SK-N-SH (cell line): ENCODE measurements at regions not wholly inside any gene's neighbourhood (a gene's known extent, or its start where the extent isn't known, plus 50 kb on each side); places are given as distances from the start of the nearest gene placed in this dataset.

Experiments used
- CTCF ChIA-PET: fragments of 300-600, 350-600 bp; formaldehyde crosslinking; extraction: SDS; loops from one replicate; lab custom pipeline; 2021; lab: Yijun Ruan, JAX
- POLR2A ChIA-PET: fragments of 350-600 bp; sonication (Branson Sonifier 250); formaldehyde crosslinking; extraction: SDS; loops from one replicate; lab custom pipeline; 2020; ENCODE audit warnings: antibody characterized with exemption, inconsistent platforms; lab: Yijun Ruan, JAX
- DNase-seq: peaks from one replicate; pipeline ENCODE4 v3.0.0; 2012
- H2AFZ ChIP-seq: fragments of 200-600 bp; sonication (generic); 2 replicates; pipeline ENCODE4 v1.8.1; 2016; ENCODE audit warnings: antibody characterized with exemption, mild to moderate bottlenecking, low read depth
- H3F3A ChIP-seq: fragments of 200-600 bp; sonication (generic); replicated peaks from 2 replicates; pipeline ENCODE3; 2016; ENCODE audit warnings: antibody characterized with exemption, mild to moderate bottlenecking; ENCODE audit not compliant: insufficient read depth
- H3K27ac ChIP-seq, 2 experiments: fragments of 200-500 bp in 1 of 2; fragments of 200-600 bp in 1 of 2; sonication (Bioruptor generic) in 1 of 2; sonication (generic), shearing (Covaris generic) in 1 of 2; 2 replicates each; pipeline versions ENCODE4 v1.5.1 to v1.6.1; 2014 to 2016; ENCODE audit warnings: low read depth in 2 of 2, inconsistent platforms in 1 of 2, low read length in 1 of 2, mild to moderate bottlenecking in 1 of 2, mixed read lengths in 1 of 2
- H3K27me3 ChIP-seq: fragments of 200-600 bp; sonication (generic), shearing (Covaris generic); 2 replicates; pipeline ENCODE4 v1.6.1; 2016; ENCODE audit warnings: mixed run types; ENCODE audit not compliant: insufficient read depth
- H3K36me3 ChIP-seq, 2 experiments: fragments of 200-500 bp in 1 of 2; fragments of 200-600 bp in 1 of 2; sonication (Bioruptor generic) in 1 of 2; sonication (generic) in 1 of 2; replicated peaks in 1 of 2; 2 replicates each; pipeline versions ENCODE3 to v1.5.1; 2014 to 2016; ENCODE audit warnings: low read length in 1 of 2, mild to moderate bottlenecking in 1 of 2; ENCODE audit not compliant: insufficient read depth in 2 of 2, control insufficient read depth in 1 of 2
- H3K4me1 ChIP-seq, 2 experiments: fragments of 200-500 bp in 1 of 2; fragments of 200-600 bp in 1 of 2; sonication (Bioruptor generic) in 1 of 2; sonication (generic), shearing (Covaris generic) in 1 of 2; 2 replicates each; pipeline versions ENCODE4 v1.5.1 to v1.6.1; 2014 to 2016; ENCODE audit warnings: low read depth in 1 of 2, low read length in 1 of 2, mixed run types in 1 of 2; ENCODE audit not compliant: insufficient read depth in 2 of 2, control insufficient read depth in 1 of 2
- H3K4me2 ChIP-seq: fragments of 200-600 bp; sonication (generic), shearing (Covaris generic); 2 replicates; pipeline ENCODE4 v1.6.1; 2017; ENCODE audit warnings: mixed run types
- H3K4me3 ChIP-seq, 2 experiments: fragments of 200-500 bp in 1 of 2; fragments of 200-600 bp in 1 of 2; sonication (Bioruptor generic) in 1 of 2; sonication (generic), shearing (Covaris generic) in 1 of 2; 2 replicates each; pipeline versions ENCODE4 v1.5.1 to v1.8.1; 2014 to 2016; ENCODE audit warnings: low read depth in 2 of 2, inconsistent platforms in 1 of 2, low read length in 1 of 2, mild to moderate bottlenecking in 1 of 2, mixed read lengths in 1 of 2, moderate library complexity in 1 of 2
- H3K79me2 ChIP-seq: fragments of 200-600 bp; sonication (generic); 2 replicates; pipeline ENCODE4 v1.8.1; 2017; ENCODE audit warnings: mild to moderate bottlenecking; ENCODE audit not compliant: insufficient read depth
- H3K9ac ChIP-seq: fragments of 200-600 bp; sonication (generic); 2 replicates; pipeline ENCODE4 v1.6.1; 2017; ENCODE audit warnings: mixed run types
- H3K9me2 ChIP-seq: fragments of 200-600 bp; sonication (generic); 2 replicates; pipeline ENCODE4 v1.6.1; 2017; ENCODE audit warnings: mixed run types
- H3K9me3 ChIP-seq: fragments of 200-600 bp; sonication (generic); 2 replicates; pipeline ENCODE4 v1.6.1; 2017; ENCODE audit warnings: mixed run types, mild to moderate bottlenecking, moderate library complexity
- H4K20me1 ChIP-seq: fragments of 200-600 bp; sonication (generic); 2 replicates; pipeline ENCODE4 v1.6.1; 2017; ENCODE audit warnings: mild to moderate bottlenecking, mixed run types; ENCODE audit not compliant: insufficient read depth
- EP300 ChIP-seq, 2 experiments: IDR thresholded peaks; 2 replicates each; pipeline versions ENCODE4 v1.4.0 to v1.6.1; 2012; ENCODE audit warnings: borderline replicate concordance in 1 of 2, low read depth in 1 of 2, low read length in 1 of 2
- EZH2phosphoT487 ChIP-seq: fragments of 200-600 bp; sonication (generic); IDR thresholded peaks from 2 replicates; pipeline ENCODE4 v1.6.1; 2017; ENCODE audit warnings: low read depth, mixed run types, mild to moderate bottlenecking, antibody characterized with exemption, moderate library complexity, borderline replicate concordance
- FOSL2 ChIP-seq: IDR thresholded peaks from 2 replicates; pipeline ENCODE4 v1.4.0; 2012; ENCODE audit warnings: low read depth, mild to moderate bottlenecking, moderate library complexity, borderline replicate concordance
- FOXJ3 ChIP-seq: sonication (generic); formaldehyde crosslinking; IDR thresholded peaks from 2 replicates; pipeline ENCODE4 v1.5.1; 2020; ENCODE audit warnings: mild to moderate bottlenecking, missing genetic modification reagents
- FOXM1 ChIP-seq: IDR thresholded peaks from 2 replicates; pipeline ENCODE4 v1.4.0; 2012; ENCODE audit warnings: low read depth, mild to moderate bottlenecking
- GABPA ChIP-seq: IDR thresholded peaks from 2 replicates; pipeline ENCODE4 v1.4.0; 2012; ENCODE audit warnings: low read depth, mild to moderate bottlenecking
- GATA2 ChIP-seq: sonication (generic); formaldehyde crosslinking; IDR thresholded peaks from 2 replicates; pipeline ENCODE4 v1.5.0; 2020; ENCODE audit warnings: mild to moderate bottlenecking, missing genetic modification reagents
- IRF3 ChIP-seq: fragments of 150-350 bp; IDR thresholded peaks from 2 replicates; pipeline ENCODE4 v1.6.1; 2016; ENCODE audit warnings: mild to moderate bottlenecking, low read depth, low read length
- JUND ChIP-seq: IDR thresholded peaks from 2 replicates; pipeline ENCODE4 v1.4.0; 2012
- MEF2A ChIP-seq: IDR thresholded peaks from 2 replicates; pipeline ENCODE4 v1.4.0; 2012; ENCODE audit warnings: low read depth, borderline replicate concordance
- NRF1 ChIP-seq: IDR thresholded peaks from 2 replicates; pipeline ENCODE4 v1.6.1; 2012; ENCODE audit warnings: low read depth, mild to moderate bottlenecking, low read length
- POLR2AphosphoS5 ChIP-seq: IDR thresholded peaks from 2 replicates; pipeline ENCODE4 v1.6.1; 2012; ENCODE audit warnings: low read depth, low read length
- RAD21 ChIP-seq: IDR thresholded peaks from 2 replicates; pipeline ENCODE4 v1.6.1; 2012; ENCODE audit warnings: mild to moderate bottlenecking, low read length
- SMC3 ChIP-seq: IDR thresholded peaks from 2 replicates; pipeline ENCODE4 v1.6.1; 2012; ENCODE audit warnings: low read depth, low read length, improper control_type of control experiment
- TCF12 ChIP-seq: IDR thresholded peaks from 2 replicates; pipeline ENCODE4 v1.4.0; 2012
- YY1 ChIP-seq: IDR thresholded peaks from 2 replicates; pipeline ENCODE4 v1.4.0; 2012; ENCODE audit warnings: low read depth, mild to moderate bottlenecking
- WGBS: methylation state at CpG from one replicate; pipeline ENCODE4 v1.1.6; 2017; ENCODE audit warnings: low lambda C conversion rate; 5-methylcytosine and 5-hydroxymethylcytosine counted together
- TF ChIP-seq, protein P1 (sequence below): IDR thresholded peaks from 2 replicates; pipeline ENCODE4 v1.4.0; 2012; ENCODE audit warnings: low read depth
- TF ChIP-seq, protein P2 (sequence below): IDR thresholded peaks from 2 replicates; pipeline ENCODE4 v1.6.1; 2012; ENCODE audit warnings: mild to moderate bottlenecking, low read depth, low read length, moderate library complexity
- TF ChIP-seq, protein P3 (sequence below): fragments of 200-600 bp; sonication (generic); IDR thresholded peaks from 2 replicates; pipeline ENCODE4 v1.6.1; 2017; ENCODE audit warnings: antibody characterized with exemption, mild to moderate bottlenecking, moderate library complexity

GRCh38 chr7:69185170-69185569 lies 413.1 kb upstream of the AUTS2 start:
- no peaks in the 10 kb centered on the region for H3K36me3 ChIP-seq

GRCh38 chr7:69186974-69187373 lies 411.3 kb upstream of the AUTS2 start:
- Histone ChIP-seq H3K4me1 (no peaks in the 10 kb centered on the region), H3K9me2 (no peaks in the 10 kb centered on the region), H2AFZ (no peak overlapping the region), H3K27me3 (no peaks in the 10 kb centered on the region), H3K79me2 (no peaks in the 10 kb centered on the region), H3K9me3 (no peaks in the 10 kb centered on the region), H3K36me3 (no peaks in the 10 kb centered on the region), H3F3A (no peaks in the 10 kb centered on the region), H4K20me1 (no peaks in the 10 kb centered on the region), H3K9ac (no peak overlapping the region), H3K4me2 (no peak overlapping the region), H3K27ac (no peak overlapping the region), H3K4me3 (no peak overlapping the region)
- 59% methylated on average over 5 of the region's 5 CpGs for WGBS
- ChIA-PET POLR2A (no interaction called here), CTCF (no interaction called here)
- DNase-seq = no peak
- TF ChIP-seq JUND (no peak), NRF1 (no peak), TCF12 (no peak), FOXM1 (no peak), MEF2A (no peak), SMC3 (no peak), YY1 (no peak), FOXJ3 (CRISPR knock-in tag) (no peak), EP300 (IDR thresholded peaks at IDR 0.05; ENCODE audit: borderline replicate concordance in 1 of 2, low read depth in 1 of 2, low read length in 1 of 2) (no peak), IRF3 (no peak), EZH2phosphoT487 (no peak), GABPA (no peak), FOSL2 (no peak), POLR2AphosphoS5 (no peak)
- TF ChIP-seq, protein P1, sequence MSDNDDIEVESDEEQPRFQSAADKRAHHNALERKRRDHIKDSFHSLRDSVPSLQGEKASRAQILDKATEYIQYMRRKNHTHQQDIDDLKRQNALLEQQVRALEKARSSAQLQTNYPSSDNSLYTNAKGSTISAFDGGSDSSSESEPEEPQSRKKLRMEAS = no peak
- TF ChIP-seq, protein P2, sequence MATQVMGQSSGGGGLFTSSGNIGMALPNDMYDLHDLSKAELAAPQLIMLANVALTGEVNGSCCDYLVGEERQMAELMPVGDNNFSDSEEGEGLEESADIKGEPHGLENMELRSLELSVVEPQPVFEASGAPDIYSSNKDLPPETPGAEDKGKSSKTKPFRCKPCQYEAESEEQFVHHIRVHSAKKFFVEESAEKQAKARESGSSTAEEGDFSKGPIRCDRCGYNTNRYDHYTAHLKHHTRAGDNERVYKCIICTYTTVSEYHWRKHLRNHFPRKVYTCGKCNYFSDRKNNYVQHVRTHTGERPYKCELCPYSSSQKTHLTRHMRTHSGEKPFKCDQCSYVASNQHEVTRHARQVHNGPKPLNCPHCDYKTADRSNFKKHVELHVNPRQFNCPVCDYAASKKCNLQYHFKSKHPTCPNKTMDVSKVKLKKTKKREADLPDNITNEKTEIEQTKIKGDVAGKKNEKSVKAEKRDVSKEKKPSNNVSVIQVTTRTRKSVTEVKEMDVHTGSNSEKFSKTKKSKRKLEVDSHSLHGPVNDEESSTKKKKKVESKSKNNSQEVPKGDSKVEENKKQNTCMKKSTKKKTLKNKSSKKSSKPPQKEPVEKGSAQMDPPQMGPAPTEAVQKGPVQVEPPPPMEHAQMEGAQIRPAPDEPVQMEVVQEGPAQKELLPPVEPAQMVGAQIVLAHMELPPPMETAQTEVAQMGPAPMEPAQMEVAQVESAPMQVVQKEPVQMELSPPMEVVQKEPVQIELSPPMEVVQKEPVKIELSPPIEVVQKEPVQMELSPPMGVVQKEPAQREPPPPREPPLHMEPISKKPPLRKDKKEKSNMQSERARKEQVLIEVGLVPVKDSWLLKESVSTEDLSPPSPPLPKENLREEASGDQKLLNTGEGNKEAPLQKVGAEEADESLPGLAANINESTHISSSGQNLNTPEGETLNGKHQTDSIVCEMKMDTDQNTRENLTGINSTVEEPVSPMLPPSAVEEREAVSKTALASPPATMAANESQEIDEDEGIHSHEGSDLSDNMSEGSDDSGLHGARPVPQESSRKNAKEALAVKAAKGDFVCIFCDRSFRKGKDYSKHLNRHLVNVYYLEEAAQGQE = no peak
- TF ChIP-seq, protein P3, sequence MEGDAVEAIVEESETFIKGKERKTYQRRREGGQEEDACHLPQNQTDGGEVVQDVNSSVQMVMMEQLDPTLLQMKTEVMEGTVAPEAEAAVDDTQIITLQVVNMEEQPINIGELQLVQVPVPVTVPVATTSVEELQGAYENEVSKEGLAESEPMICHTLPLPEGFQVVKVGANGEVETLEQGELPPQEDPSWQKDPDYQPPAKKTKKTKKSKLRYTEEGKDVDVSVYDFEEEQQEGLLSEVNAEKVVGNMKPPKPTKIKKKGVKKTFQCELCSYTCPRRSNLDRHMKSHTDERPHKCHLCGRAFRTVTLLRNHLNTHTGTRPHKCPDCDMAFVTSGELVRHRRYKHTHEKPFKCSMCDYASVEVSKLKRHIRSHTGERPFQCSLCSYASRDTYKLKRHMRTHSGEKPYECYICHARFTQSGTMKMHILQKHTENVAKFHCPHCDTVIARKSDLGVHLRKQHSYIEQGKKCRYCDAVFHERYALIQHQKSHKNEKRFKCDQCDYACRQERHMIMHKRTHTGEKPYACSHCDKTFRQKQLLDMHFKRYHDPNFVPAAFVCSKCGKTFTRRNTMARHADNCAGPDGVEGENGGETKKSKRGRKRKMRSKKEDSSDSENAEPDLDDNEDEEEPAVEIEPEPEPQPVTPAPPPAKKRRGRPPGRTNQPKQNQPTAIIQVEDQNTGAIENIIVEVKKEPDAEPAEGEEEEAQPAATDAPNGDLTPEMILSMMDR = no peak

More at GRCh38 chr7:69185170-69185569, 413.1 kb upstream of the AUTS2 start:
- no peaks in the 10 kb centered on the region for H3K4me1 ChIP-seq
- ChIA-PET CTCF (no interaction called here), POLR2A (no interaction called here)
- no peaks in the 10 kb centered on the region for H3K27me3 ChIP-seq
- no peak overlapping the region for H3K9ac ChIP-seq
- H3F3A ChIP-seq = no peaks in the 10 kb centered on the region
- H2AFZ ChIP-seq = no peak overlapping the region
- TF ChIP-seq RAD21 (no peak), GATA2 (no peak)
- 60% methylated on average over 5 of the region's 5 CpGs for WGBS
- no peak overlapping the region for H3K4me3 ChIP-seq
- H3K4me2 ChIP-seq = no peak overlapping the region
- H3K9me2 ChIP-seq = no peaks in the 10 kb centered on the region
- no peaks in the 10 kb centered on the region for H3K9me3 ChIP-seq
- H4K20me1 ChIP-seq = no peaks in the 10 kb centered on the region
- H3K27ac ChIP-seq = no peak overlapping the region
- no peaks in the 10 kb centered on the region for H3K79me2 ChIP-seq
- no peak for DNase-seq
